GM10266 (cell line): ENCODE measurements at regions not wholly inside any gene's neighbourhood (a gene's known extent, or its start where the extent isn't known, plus 50 kb on each side); places are given as distances from the start of the nearest gene placed in this dataset.

Experiments
- DNase-seq: peaks from one replicate; pipeline ENCODE4 v3.0.0; 2012; ENCODE audit errors: extremely low spot score
- CTCF ChIP-seq: IDR thresholded peaks from 2 replicates; pipeline ENCODE4 v1.5.1; 2012; ENCODE audit warnings: mild to moderate bottlenecking, low read depth; ENCODE audit not compliant: control insufficient read depth, insufficient read depth; ENCODE audit errors: missing control alignments

GRCh38 chr17:79291391-79291790 is 216.8 kb downstream of the ENGASE start:
- no peak for DNase-seq
- no peak for TF ChIP-seq CTCF

GRCh38 chr17:79290726-79291125 is 216.1 kb downstream of the ENGASE start:
- DNase-seq, result no peak
- no peak for TF ChIP-seq CTCF

GRCh38 chr17:79288950-79289349 is 214.3 kb downstream of the ENGASE start:
- no peak for DNase-seq
- no peak for TF ChIP-seq CTCF

GRCh38 chr17:79286440-79286839 is 211.8 kb downstream of the ENGASE start:
- no peak for TF ChIP-seq CTCF
- DNase-seq, result no peak

GRCh38 chr17:79285973-79286372 is 211.3 kb downstream of the ENGASE start:
- no peak for DNase-seq
- no peak for TF ChIP-seq CTCF

GRCh38 chr17:79282294-79282693 is 207.7 kb downstream of the ENGASE start:
- DNase-seq, result no peak
- no peak for TF ChIP-seq CTCF

GRCh38 chr17:79281803-79282202 is 207.2 kb downstream of the ENGASE start:
- no peak for DNase-seq
- TF ChIP-seq CTCF, result no peak
